Neural crest cell (in vitro differentiated cells): ENCODE measurements at regions not wholly inside any gene's neighbourhood (a gene's known extent, or its start where the extent isn't known, plus 50 kb on each side); places are given as distances from the start of the nearest gene placed in this dataset.

Experiments used
- DNase-seq: peaks from one replicate; pipeline ENCODE4 v3.0.0; 2021; ENCODE audit warnings: low read depth, mixed read lengths, low spot score
- H3K27ac Mint-ChIP-seq: one replicate; pipeline ENCODE4 v1.8.0; 2021; ENCODE audit warnings: mild to moderate bottlenecking, mixed read lengths; ENCODE audit not compliant: unreplicated experiment
- H3K27me3 Mint-ChIP-seq: 2 replicates; pipeline ENCODE4 v1.8.0; 2021; ENCODE audit warnings: low read depth, mild to moderate bottlenecking, mixed read lengths
- H3K36me3 Mint-ChIP-seq: 2 replicates; pipeline ENCODE4 v1.8.0; 2021; ENCODE audit warnings: low read depth, mild to moderate bottlenecking, mixed read lengths
- H3K4me1 Mint-ChIP-seq: 2 replicates; pipeline ENCODE4 v1.8.0; 2021; ENCODE audit warnings: mixed read lengths
- H3K4me3 Mint-ChIP-seq: one replicate; pipeline ENCODE4 v1.8.0; 2021; ENCODE audit warnings: mild to moderate bottlenecking, mixed read lengths
- H3K9me3 Mint-ChIP-seq: 2 replicates; pipeline ENCODE4 v1.8.0; 2021; ENCODE audit warnings: mixed read lengths
- CTCF ChIP-seq: fragments of 200-600 bp; sonication (generic); conservative IDR thresholded peaks from 2 replicates; pipeline ENCODE4 v1.5.0; 2021; ENCODE audit warnings: antibody characterized with exemption, mild to moderate bottlenecking

- H3K4me3 Mint-ChIP-seq: no peak overlapping the region
- no peak for DNase-seq
Measured at GRCh38 chr18:61653823-61654551, 238.8 kb downstream of the RNF152 start.

GRCh38 chr18:61651880-61652268, 240.9 kb downstream of the RNF152 start:
- Mint-ChIP-seq H3K9me3 (peaks cover 4% of the 10 kb centered on the region), H3K27me3 (no peaks in the 10 kb centered on the region), H3K27ac (no peak overlapping the region), H3K4me3 (no peak overlapping the region), H3K36me3 (no peaks in the 10 kb centered on the region), H3K4me1 (peaks cover 10% of the 10 kb centered on the region)
- TF ChIP-seq CTCF: no peak
- DNase-seq: no peak

More at GRCh38 chr18:61653823-61654551, 238.8 kb downstream of the RNF152 start:
- Mint-ChIP-seq H3K36me3 (no peaks in the 10 kb centered on the region), H3K27me3 (no peaks in the 10 kb centered on the region), H3K9me3 (peaks cover 6% of the 10 kb centered on the region), H3K27ac (no peak overlapping the region), H3K4me1 (peaks cover 10% of the 10 kb centered on the region)
- TF ChIP-seq CTCF: no peak

- no peak overlapping the region for H3K4me3 Mint-ChIP-seq
- no peak for TF ChIP-seq CTCF
- H3K4me1 Mint-ChIP-seq: peaks cover 10% of the 10 kb centered on the region
- DNase-seq: no peak
- no peak overlapping the region for H3K27ac Mint-ChIP-seq
- no peaks in the 10 kb centered on the region for H3K36me3 Mint-ChIP-seq
- H3K27me3 Mint-ChIP-seq: no peaks in the 10 kb centered on the region
- H3K9me3 Mint-ChIP-seq: peaks cover 4% of the 10 kb centered on the region
Measured at GRCh38 chr18:61651145-61651879, 241.5 kb downstream of the RNF152 start.

GRCh38 chr18:61643884-61644647, 248.7 kb downstream of the RNF152 start:
- Mint-ChIP-seq H3K4me1 (no peaks in the 10 kb centered on the region), H3K36me3 (no peaks in the 10 kb centered on the region), H3K4me3 (no peak overlapping the region), H3K27me3 (no peaks in the 10 kb centered on the region), H3K27ac (no peak overlapping the region), H3K9me3 (peaks cover under 1% of the 10 kb centered on the region)
- DNase-seq: no peak
- no peak for TF ChIP-seq CTCF

DNA sequence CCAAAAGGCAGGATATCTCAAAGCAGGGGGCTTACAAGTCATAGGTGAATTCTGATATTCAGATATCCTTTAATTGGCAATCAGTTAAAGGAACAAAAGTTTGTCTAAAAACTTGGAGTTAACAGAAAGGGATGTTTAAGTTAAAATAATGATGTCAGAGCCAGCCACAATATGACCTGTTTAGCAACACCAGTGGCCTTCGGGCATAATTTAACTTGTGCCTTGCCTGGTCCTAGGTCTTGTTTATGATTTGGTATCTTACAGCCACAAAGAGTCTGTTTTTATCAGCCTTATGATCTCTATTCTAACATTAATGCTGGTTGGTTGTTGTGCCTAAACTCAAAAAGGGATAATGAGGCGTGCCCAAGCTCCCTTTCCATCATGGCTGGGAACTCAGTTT, 252.9 kb downstream of the RNF152 start:
- Mint-ChIP-seq H3K4me1 (no peaks in the 10 kb centered on the region), H3K4me3 (no peak overlapping the region), H3K27ac (no peak overlapping the region), H3K27me3 (no peaks in the 10 kb centered on the region), H3K36me3 (no peaks in the 10 kb centered on the region), H3K9me3 (no peaks in the 10 kb centered on the region)
- no peak for TF ChIP-seq CTCF
- no peak for DNase-seq
